Hepatocyte (in vitro differentiated cells): ENCODE measurements at regions not wholly inside any gene's neighbourhood (a gene's known extent, or its start where the extent isn't known, plus 50 kb on each side); places are given as distances from the start of the nearest gene placed in this dataset.

Experiments used
- DNase-seq: peaks from one replicate; pipeline ENCODE4 v3.0.0-alpha.2; 2016; ENCODE audit warnings: low spot score
- H2AFZ ChIP-seq: fragments of 200-600 bp; sonication (generic); 2 replicates; pipeline ENCODE4 v1.6.0; 2016; ENCODE audit warnings: antibody characterized with exemption, mild to moderate bottlenecking
- H3K27ac ChIP-seq: fragments of 200-600 bp; sonication (generic); 2 replicates; pipeline ENCODE4 v1.5.1; 2016; ENCODE audit warnings: mild to moderate bottlenecking
- H3K27me3 ChIP-seq: fragments of 200-600 bp; sonication (generic); 2 replicates; pipeline ENCODE4 v1.6.1; 2016
- H3K36me3 ChIP-seq: fragments of 200-600 bp; sonication (generic); replicated peaks from 2 replicates; pipeline ENCODE4 v1.5.1; 2016; ENCODE audit warnings: low read depth; ENCODE audit not compliant: insufficient read depth
- H3K4me1 ChIP-seq: fragments of 200-600 bp; sonication (generic); 2 replicates; pipeline ENCODE4 v1.5.1; 2016; ENCODE audit warnings: mild to moderate bottlenecking, moderate library complexity; ENCODE audit not compliant: insufficient read depth
- H3K4me2 ChIP-seq: fragments of 200-600 bp; sonication (generic); 2 replicates; pipeline ENCODE4 v1.6.0; 2016
- H3K4me3 ChIP-seq: fragments of 200-600 bp; sonication (generic); 2 replicates; pipeline ENCODE4 v1.5.1; 2016; ENCODE audit warnings: mild to moderate bottlenecking
- H3K79me2 ChIP-seq: fragments of 200-600 bp; sonication (generic); 2 replicates; pipeline ENCODE4 v1.6.0; 2017; ENCODE audit warnings: mild to moderate bottlenecking
- H3K9me2 ChIP-seq: fragments of 200-600 bp; sonication (generic); replicated peaks from 2 replicates; pipeline ENCODE4 v1.6.0; 2017; ENCODE audit warnings: mild to moderate bottlenecking; ENCODE audit not compliant: insufficient read depth
- H3K9me3 ChIP-seq: fragments of 200-600 bp; sonication (generic); 2 replicates; pipeline ENCODE4 v1.5.1; 2016; ENCODE audit warnings: low read depth, mild to moderate bottlenecking
- H4K20me1 ChIP-seq: fragments of 200-600 bp; sonication (generic); 2 replicates; pipeline ENCODE4 v1.6.0; 2016; ENCODE audit warnings: mild to moderate bottlenecking; ENCODE audit not compliant: insufficient read depth, poor library complexity, severe bottlenecking
- EZH2 ChIP-seq: fragments of 200-600 bp; sonication (generic); IDR thresholded peaks from 2 replicates; pipeline ENCODE4 v1.6.1; 2016; ENCODE audit warnings: antibody characterized with exemption, mild to moderate bottlenecking, borderline replicate concordance
- EZH2phosphoT487 ChIP-seq: fragments of 200-600 bp; sonication (generic); IDR thresholded peaks from one replicate; pipeline ENCODE4 v1.6.1; 2018; ENCODE audit warnings: antibody characterized with exemption, mild to moderate bottlenecking, low read depth, moderate library complexity; ENCODE audit not compliant: unreplicated experiment, severe bottlenecking
- WGBS: methylation state at CpG from one replicate; pipeline ENCODE4 v1.1.6; 2016; ENCODE audit warnings: low lambda C conversion rate; ENCODE audit errors: missing lambda C conversion rate; 5-methylcytosine and 5-hydroxymethylcytosine counted together
- TF ChIP-seq, protein P1 (sequence below): fragments of 200-600 bp; sonication (generic); IDR thresholded peaks from 2 replicates; pipeline ENCODE4 v1.5.1; 2016; ENCODE audit warnings: antibody characterized with exemption, mild to moderate bottlenecking; ENCODE audit not compliant: poor library complexity

DNA sequence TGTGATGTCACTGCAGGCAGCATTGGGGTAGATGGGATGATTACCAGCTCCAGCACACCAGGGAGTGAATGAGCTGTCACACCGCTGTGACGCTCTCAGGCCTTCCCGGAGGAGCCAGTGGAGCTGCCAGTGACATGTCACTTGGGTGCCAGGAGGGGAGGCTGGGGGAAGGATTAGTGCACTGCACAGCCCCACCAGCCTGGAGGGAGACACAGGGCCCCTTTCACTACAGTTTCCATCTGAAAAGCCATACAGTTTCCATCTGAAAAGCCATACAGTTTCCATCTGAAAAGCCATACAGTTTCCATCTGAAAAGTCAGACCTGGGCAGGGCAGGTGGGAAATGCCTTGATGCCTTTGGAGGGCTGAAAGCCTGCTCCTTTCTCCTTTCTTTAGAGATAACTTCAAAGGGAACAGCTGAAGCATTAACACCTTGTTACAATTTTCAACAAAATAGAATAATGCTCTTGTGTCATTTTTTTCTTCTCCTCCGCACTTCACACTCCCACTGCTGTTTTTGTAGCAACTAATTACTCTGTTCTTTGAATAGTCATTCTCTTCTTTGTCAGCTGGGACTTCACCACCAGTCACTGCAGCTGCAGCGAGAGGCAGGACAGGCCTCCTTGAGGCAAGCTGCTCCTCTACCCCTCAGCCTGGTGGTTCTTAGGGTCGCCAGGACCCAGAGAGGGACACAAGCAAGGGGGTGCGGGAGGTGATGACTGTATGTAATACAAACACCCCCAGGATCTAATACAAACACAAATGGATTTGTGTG lies 256.9 kb upstream of the RGS6 start:
- WGBS: 90% methylated on average over 7 of the region's 7 CpGs
- H3K4me3 ChIP-seq: no peak overlapping the region
- H3K27ac ChIP-seq: no peak overlapping the region

DNA sequence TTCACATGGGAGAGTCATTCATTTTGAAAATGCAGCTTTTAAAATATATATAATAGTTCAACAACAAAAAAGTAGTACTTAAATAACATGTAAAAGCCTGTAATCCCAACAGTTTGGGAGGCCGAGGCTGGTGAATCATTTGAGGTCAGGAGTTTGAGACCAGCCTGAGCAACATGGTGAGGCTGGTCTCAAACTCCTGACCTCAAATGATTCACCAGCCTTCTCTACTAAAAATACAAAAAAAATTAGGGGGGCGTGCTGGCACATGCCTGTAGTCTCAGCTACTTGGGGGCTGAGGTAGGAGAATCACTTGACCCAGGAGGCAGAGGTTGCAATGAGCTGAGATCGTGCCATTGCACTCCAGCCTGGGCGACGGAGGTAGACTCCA lies 256.3 kb upstream of the RGS6 start:
- H3K27me3 ChIP-seq: no peaks in the 10 kb centered on the region
- peaks cover 2% of the 10 kb centered on the region for H3K79me2 ChIP-seq
- WGBS: 100% methylated on average over 5 of the region's 5 CpGs
- no peaks in the 10 kb centered on the region for H3K4me1 ChIP-seq
- no peak overlapping the region for H2AFZ ChIP-seq
- H3K9me2 ChIP-seq: no peaks in the 10 kb centered on the region
- H3K9me3 ChIP-seq: no peaks in the 10 kb centered on the region
- TF ChIP-seq EZH2: no peak
- TF ChIP-seq, protein P1, sequence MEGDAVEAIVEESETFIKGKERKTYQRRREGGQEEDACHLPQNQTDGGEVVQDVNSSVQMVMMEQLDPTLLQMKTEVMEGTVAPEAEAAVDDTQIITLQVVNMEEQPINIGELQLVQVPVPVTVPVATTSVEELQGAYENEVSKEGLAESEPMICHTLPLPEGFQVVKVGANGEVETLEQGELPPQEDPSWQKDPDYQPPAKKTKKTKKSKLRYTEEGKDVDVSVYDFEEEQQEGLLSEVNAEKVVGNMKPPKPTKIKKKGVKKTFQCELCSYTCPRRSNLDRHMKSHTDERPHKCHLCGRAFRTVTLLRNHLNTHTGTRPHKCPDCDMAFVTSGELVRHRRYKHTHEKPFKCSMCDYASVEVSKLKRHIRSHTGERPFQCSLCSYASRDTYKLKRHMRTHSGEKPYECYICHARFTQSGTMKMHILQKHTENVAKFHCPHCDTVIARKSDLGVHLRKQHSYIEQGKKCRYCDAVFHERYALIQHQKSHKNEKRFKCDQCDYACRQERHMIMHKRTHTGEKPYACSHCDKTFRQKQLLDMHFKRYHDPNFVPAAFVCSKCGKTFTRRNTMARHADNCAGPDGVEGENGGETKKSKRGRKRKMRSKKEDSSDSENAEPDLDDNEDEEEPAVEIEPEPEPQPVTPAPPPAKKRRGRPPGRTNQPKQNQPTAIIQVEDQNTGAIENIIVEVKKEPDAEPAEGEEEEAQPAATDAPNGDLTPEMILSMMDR: no peak
- H3K27ac ChIP-seq: no peak overlapping the region
- no peak for DNase-seq
- no peaks in the 10 kb centered on the region for H4K20me1 ChIP-seq
- no peak overlapping the region for H3K4me3 ChIP-seq
- H3K4me2 ChIP-seq: no peak overlapping the region
- H3K36me3 ChIP-seq: no peaks in the 10 kb centered on the region

More for the DNA sequence above, 256.9 kb upstream of the RGS6 start:
- TF ChIP-seq EZH2phosphoT487 (no peak), EZH2 (no peak)
- TF ChIP-seq, protein P1: no peak
- Histone ChIP-seq H3K4me2 (no peak overlapping the region), H4K20me1 (no peaks in the 10 kb centered on the region), H3K4me1 (no peaks in the 10 kb centered on the region), H3K79me2 (peaks cover 2% of the 10 kb centered on the region), H3K9me3 (no peaks in the 10 kb centered on the region), H2AFZ (no peak overlapping the region), H3K9me2 (no peaks in the 10 kb centered on the region), H3K27me3 (no peaks in the 10 kb centered on the region), H3K36me3 (no peaks in the 10 kb centered on the region)
- no peak for DNase-seq

DNA sequence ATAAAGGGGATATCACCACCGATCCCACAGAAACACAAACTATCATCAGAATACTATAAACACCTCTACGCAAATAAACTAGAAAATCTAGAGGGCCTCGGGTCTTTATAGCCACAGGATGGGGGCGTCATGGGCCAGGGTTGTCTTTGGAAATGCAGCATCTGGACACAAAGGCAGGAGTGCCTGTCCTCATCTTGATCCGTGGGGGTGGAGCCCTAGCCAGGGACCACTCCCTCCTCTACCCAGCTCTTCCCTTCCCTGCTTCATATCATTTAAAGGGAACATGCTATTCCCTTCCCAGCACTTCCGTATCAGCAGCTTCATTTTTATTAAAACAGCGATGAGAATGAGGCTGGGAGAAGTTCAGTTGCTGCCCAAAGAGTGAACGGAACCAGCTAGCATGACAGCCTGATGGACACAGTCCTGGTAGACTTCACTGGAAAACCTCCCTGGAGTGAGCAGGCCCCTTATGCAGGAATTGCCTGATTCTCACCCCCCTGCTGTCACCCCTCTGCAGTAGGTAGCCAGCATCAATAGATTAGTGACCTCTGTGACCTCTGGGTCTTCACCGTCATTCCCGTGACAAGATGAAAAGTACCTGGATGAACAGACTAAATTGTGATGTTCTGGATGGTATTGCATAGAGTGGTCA lies 251.4 kb upstream of the RGS6 start:
- Histone ChIP-seq H3K36me3 (no peaks in the 10 kb centered on the region), H3K4me3 (no peak overlapping the region), H3K4me2 (no peak overlapping the region), H3K9me3 (no peaks in the 10 kb centered on the region), H3K79me2 (peaks cover 2% of the 10 kb centered on the region), H3K27ac (no peak overlapping the region), H3K9me2 (no peaks in the 10 kb centered on the region), H4K20me1 (no peaks in the 10 kb centered on the region), H2AFZ (no peak overlapping the region), H3K4me1 (no peaks in the 10 kb centered on the region), H3K27me3 (no peaks in the 10 kb centered on the region)
- TF ChIP-seq EZH2phosphoT487: no peak
- TF ChIP-seq, protein P1: no peak
- TF ChIP-seq EZH2: no peak
- DNase-seq: no peak
- 78% methylated on average over 10 of the region's 10 CpGs for WGBS
